T-helper 2 cell (primary cell): ENCODE measurements at regions not wholly inside any gene's neighbourhood (a gene's known extent, or its start where the extent isn't known, plus 50 kb on each side); places are given as distances from the start of the nearest gene placed in this dataset.
"Not testable (repeated sequence)": the region's sequence is repeated elsewhere in the genome, so short reads cannot be mapped to it uniquely, and the experiment has no call there.

Source experiments
- DNase-seq, 5 experiments: peaks; one replicate each; pipeline versions ENCODE4 v3.0.0 to v3.0.0-alpha.2; 2012 to 2022

DNA sequence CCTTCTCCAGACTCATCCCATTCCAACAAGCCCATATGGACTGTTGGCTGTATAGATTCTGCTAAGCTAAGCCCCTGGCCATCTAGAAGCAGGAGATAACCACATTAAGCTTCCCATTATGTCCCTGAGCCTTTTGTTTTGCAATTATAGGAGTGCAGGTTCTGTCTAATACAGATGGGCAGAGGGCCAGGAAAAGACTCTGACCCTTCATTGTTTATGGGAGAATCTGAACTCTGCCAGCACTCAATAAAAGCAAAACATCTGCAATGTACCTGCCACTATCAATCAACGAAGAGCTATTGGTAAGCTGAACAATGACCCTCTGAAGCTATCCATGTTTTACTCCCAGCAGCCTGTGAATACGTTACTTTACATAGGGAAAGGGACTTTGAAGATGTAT, 207.3 kb upstream of the CLNK start:
- DNase-seq: no peak

DNA sequence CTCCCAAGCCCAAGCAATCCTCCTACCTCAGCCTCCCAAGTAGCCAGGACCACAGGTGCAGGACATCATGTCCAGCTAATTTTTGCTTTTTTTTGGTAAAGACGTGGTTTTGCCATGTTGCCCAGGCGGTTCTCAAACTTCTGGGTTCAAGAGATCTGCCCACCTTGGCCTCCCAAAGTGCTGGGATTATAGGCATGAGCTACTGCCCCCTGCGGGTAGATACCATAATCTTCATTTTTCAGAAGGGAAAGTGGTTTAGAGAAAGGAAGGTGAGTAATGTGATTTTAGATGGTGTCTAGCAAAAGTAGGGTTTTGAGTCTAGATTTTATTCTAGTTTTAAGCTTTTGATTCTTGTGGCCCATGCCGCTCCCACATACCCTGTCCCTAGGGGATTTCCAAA, 205.3 kb upstream of the CLNK start:
- DNase-seq: no peak

DNA sequence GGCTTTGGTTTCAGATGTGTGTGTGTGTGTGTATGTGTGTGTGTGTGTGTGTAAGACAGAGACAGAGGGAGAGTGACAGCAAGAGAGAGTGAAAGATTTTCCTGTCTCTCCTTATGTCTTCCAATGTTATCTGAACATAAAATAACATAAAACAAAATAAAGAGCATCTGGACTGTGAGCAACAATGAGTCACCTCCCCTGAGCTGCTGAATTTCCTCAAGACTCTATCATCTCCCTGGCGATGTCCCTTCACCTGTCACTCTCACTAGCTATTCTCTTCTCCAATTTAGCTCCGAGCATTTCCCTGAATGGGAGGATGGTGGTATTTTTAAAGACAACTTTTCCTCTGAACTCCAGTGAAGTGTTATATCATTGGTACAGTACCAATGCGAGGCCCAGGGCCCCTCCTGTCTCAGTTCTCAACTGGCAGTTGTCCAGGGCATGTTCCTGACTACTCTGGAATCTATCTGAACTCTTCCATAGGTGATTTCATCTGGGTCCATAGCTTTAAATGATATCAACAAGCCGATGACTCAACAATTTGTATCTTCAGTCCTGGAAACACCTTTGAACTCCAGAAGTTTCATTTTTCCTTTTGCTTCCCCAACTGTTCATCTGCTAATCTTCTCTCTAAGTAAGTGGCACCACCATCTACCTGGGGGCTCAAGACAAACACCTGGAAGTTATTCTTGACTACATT, 195.0 kb upstream of the CLNK start:
- DNase-seq: no peak

DNA sequence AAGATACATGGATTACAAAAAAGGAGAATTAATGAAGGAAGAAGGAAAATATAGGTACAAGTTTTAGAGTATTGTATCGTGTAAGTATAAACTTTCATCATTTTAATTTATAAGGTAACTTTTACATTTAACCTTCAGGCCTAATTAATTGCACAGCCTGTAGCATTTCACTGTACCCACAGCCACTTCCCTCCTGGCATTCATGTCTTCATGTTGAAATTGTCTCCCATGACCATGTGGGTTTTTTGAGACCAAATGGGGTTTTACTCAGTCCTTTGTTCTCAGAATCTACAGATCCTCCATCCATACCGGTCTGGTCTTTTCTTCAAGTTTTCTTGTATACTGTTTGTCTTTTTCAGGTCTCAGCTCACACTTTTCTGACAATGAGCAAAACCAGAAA, 194.3 kb upstream of the CLNK start:
- no peak for DNase-seq

DNA sequence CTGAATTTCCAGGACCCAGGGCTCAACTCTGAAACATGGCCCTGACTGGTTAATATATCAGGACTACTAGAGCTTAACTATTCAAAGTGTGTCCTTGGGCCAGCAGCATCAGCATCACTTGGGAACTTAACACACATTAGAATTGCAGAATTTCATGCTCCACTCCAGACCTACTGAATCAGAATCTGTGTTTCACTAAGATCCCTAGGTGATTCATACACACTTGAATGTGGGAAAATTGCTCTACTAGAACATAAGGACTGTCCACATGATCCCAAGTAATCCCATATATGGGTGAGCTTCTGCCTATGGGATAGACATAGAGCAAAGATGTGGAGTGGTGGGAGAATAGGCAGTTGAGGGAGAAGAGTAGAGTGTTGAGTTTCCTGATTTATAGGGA, 192.5 kb upstream of the CLNK start:
- no peak for DNase-seq

DNA sequence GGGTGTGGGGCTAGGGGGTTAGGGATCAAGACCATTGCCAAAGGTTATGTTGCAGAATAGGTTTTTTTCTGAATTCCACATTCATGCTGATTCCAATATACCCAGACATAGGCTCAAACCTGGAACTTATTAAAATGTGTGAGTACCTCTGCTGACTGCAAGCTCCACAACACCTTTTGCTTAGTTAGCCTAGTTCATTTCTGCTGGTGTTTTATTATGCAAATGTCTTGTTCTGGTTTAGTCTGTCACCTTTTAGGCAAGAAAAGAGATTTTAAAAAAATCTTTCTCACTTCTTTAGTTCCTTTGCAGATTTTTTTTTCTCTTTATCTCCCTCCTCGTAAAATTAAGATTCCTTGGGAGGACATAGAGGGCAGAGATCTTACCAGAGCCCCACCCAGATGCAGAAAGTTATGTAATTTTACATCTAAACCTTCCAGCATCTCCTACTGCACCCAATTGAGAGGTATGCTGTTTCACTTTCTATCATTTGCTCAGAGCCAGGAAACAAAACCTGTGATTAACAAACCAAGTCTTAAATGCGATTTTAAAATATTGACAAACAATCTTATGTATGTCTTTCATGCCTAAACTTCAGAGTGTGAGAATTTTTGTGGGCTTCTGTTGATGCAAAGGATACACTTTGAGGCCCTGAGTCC, 190.7 kb upstream of the CLNK start:
- DNase-seq: no peak

DNA sequence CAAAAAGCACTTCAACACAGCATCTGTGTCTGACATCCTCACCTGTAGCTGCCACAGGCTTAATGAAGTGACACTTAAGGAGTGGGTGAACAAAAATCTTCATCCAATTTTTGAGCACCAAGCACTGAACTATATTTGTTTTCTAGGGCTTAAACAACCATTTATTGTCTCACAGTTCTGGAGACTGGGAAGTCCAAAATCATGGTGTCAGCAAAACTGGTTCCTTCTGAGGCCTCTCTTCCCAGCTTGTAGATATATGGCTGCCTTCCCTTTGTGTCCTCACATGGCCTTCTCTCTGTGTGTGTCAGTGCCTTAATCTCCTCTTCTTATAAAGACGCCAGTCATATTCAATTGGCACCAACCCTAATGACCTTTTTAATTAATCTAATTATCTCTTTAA, 189.2 kb upstream of the CLNK start:
- DNase-seq: no peak

DNA sequence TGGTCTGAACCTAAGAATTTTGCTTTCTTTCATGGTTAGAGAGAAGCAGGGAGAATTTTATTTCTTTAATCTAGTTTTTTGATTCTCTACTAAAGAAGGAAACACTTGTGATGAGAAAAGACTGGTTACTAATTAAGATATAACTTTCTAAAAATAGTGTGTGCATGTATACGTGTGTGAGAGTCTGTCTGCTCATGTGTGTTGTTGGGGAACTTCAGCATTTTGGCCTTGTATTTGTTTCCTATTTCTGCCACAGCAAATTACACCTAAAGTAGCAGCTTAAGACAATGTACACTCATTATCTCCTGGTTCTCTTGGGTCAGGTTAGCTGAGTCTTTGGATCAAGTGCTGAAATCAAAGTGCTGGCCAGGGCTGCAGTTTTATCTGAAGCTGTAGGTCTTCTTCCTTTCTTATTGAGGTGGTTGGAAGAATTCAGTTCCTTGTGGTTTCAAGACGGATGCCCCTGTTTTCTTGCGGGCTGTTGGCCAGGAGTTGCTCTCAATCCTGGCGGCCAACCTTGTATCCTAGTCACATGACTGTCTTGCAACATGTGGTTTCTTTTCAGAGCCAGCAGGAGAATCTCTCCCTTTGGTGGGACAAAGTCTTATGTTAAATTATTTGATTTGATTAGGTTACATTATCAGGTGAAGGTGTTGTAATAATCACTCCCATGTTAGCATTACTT, 188.4 kb upstream of the CLNK start:
- no peak for DNase-seq

DNA sequence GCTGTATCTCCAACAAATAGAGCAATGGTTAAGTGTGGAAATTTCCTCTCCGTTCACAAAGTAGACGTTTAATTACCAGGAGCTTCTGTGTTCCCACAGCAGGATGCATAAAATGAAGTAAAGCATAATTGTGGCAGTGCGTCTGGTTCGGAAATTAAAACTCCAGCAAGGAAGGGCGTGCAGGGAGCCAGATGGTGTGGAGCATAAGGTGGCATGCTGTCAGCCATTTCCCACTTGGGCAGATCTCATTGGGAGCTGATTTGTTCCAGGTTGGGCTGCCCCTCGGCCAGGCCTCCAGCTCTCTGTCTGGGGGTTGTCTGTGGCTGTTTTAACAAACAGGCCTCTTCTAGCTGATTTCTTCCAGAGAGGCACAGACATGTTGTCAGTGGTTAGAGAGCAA, 182.1 kb upstream of the CLNK start:
- no peak for DNase-seq

DNA sequence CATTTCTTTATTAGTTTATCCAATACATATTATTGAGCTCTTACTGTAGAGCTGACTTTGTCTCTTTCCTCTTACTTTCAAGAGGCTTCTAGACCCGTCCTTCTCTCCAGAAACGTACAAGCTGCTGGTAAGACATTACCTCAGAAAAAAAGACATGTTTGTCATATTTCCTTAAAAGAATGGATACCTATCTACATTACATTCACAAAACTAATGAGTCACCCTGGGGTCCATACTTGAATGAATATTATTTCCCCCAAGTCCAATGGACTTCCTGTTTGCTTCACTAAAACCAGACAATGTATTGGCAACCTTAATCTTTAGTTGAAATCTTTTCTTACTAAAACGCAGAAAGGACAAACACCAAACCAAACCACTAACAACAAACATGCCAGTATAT, 176.5 kb upstream of the CLNK start:
- peak in 1 of 5 experiments; percentile 28 for DNase-seq

DNA sequence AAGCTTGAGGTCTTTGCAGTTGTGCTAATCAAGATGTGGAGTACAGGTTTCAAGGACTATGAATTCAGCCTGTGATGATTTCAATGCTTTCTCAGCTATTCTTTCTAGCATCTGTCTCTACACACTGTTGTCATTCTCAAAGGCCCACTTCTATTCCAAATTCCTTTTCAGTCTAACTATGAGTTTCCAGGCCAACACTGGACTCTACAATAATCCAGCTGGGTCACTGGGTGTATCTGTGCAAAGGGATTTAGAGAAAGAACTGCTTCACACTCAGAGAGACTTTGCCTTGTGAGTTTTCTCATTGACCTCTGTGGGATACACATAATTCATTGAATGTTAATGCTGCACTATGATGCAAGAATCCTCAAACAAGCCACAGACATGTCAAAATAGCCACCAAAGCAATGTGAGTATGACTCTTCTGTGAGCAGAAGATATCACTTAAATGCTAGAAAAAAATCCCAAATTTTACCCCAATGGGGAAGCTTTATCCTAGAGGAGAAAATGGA, 171.8 kb upstream of the CLNK start:
- no peak for DNase-seq

DNA sequence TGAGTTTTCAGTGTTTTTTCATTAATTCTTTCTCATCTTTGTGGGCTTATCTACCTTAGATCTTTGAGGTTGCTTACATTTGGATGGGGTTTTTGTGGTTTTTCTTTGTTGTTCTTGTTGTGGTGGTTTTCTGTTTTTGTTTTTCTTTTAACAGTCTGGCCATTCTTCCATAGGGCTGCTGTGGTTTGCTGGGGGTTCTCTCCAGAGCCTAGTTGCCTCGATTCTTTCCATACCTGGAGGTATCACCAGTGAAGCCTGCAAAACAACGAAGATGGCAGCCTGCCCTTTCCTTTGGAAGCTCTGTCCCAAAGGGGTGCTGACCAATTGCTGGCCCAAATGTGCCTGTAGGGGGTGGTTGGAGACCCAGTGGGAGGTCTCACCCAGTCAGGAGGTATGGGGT, 168.6 kb upstream of the CLNK start:
- peak in 1 of 5 experiments; percentile 18 for DNase-seq

DNA sequence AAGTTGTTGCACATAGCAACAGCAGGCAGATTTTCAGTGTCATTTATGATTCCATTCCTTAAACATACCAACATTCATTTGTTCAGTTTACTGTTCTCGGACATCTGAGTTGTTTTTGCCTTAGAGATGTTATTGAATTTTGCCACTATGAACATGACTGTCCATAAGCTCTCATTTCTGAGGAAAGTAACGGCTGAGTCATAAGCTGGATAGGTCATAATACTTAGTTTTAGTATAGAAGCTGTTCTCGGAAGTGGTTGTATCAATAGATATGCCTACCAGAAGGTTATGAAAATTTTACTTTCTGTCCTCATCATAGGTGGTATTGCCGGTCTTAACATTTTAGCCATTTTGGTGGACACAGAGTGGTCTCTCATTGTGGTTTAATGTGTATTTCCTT, 157.1 kb upstream of the CLNK start:
- DNase-seq: peak in 1 of 5 experiments; percentile 9

DNA sequence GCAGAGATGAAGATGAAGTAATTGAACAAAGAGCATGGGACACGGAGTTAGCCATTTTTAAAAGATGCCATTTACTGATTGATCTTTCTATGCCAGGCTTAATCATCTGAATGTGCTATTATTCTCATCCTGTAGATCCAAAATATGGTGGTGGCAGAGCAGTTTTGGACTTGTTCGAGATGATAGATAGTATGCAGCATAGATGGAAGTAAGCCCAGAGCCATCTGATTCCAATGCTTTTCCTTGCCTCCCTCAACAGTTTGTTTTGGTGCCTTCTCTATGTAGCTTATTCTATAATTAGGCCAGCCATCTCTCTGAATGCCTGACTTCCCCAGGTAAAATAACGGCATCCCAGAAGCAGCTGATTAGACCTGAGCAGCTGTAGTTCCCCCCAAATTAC, 152.6 kb upstream of the CLNK start:
- no peak for DNase-seq

DNA sequence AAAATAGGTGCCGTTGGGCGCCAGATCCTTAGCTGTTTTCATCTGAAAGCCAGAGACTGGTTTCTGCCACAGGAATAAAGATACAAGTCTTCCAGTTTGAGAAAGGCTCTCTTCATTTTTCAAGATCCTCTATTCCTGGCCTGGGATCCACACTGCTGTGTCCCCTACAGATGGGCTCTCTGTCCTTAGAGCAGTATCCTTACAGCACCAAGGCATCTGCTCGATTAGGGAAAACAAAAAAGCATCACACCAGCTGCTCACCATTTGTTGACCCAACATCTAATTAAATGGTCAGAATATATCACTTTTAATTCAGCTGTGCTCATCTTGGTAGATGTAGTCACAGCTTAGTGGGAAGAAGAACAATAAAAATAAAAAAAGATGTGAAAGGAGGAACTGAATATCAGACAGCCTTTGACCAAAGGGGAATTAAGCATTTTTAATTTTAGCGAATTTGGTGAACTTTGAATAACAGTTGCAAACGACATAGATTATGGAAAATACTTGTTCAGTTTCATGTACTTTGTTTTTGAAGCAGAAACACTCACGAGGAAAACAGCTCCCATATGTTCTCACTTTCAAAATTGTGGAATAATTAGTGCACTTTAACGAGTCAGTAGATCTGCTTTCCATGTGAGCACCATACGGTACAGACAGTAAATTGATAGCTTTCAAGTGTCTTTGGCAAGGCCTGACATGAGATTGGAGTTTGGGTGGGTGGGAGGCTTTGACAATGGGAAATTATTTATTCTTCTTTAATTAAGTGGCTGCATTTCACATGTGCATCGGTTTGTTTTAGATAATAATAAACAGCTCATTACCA, 148.4 kb upstream of the CLNK start:
- DNase-seq: no peak

DNA sequence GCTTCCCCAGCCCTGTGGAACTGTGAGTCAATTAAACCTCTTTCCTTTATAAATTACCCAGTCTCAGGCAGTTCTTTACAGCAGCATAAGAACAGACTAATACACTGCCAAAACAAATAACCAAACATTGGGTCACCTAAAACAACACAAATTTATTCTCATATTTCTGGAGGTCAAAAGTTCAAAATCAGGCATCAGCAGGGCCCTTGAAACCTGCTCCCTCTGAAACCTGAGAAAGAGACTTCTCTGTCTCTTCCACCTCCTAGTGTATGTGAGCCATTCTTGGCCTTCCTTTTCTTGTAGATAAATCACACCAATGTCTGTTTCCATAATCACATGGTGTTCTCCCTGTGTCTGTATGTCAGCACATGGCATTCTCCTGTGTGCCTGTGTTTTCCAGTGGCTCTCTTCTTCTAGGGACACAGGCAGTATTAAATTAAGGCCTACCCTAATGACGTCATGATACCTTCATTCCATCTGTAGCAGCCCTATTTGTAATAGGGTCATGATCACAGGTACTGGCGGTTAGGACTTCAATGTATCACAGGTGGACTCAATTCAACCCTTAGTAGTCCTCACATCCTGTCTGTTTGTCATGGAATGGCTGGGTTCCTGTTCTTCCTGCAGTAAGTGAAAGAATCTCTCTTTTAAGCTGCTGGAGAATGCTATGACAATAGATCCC, 147.3 kb upstream of the CLNK start:
- DNase-seq: no peak

DNA sequence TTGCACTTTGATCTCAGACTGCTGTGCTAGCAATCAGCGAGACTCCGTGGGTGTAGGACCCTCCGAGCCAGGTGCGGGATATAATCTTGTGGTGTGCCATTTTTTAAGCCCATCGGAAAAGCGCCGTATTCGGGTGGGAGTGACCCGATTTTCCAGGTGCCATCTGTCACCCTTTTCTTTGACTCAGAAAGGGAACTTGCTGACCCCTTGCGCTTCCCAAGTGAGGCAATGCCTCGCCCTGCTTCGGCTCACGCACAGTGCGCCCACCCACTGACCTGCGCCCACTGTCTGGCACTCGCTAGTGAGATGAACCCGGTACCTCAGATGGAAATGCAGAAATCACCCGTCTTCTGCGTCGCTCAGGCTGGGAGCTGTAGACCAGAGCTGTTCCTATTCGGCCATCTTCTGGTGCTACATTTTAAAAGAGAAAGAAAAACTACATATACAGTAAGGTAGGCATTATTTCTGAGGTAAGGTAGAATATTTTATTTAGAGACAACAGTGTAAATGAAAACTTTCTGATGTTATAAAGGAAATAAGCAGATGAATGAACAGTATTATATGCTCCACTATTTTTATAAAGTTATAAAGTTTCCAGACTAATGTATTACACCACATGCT, 144.5 kb upstream of the CLNK start:
- DNase-seq: not testable (repeated sequence)

DNA sequence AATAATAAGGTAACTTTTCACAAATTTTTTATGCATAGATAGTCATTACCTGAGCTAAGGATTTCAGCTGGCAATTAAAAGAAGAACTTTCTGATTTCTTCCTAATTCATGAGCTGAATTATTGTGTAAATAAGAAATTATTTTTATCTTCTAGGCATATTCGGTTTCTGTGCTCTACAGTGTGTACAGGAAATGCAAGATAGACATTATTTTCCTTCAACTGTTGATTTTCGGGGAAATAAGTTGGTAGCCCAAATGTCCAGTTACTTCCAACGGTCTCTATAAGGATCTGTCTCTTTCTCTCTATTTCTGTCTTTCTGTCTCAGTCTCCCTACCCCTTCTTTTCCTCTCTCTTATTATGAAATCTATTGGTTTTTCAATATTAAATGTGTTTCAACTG, 137.3 kb upstream of the CLNK start:
- no peak for DNase-seq

DNA sequence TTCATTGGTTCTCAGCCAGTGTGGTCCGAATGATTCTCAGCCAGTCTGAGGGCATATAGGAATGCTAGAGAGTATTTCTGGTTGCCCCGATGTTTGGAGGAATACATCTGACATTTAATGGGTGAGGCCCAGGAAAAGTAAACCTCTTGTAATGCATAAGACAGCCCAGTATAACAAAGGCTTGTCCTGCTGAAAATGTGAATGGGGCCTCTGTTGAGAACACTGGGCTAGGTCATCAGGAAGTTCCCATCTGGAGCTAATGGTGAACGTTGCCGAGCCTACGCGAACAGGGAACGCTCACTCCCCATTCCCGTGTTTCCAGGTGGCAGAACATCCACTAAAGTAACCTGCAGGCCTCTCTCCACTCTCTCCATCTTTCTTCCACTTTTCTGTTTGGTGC, 132.0 kb upstream of the CLNK start:
- no peak for DNase-seq

DNA sequence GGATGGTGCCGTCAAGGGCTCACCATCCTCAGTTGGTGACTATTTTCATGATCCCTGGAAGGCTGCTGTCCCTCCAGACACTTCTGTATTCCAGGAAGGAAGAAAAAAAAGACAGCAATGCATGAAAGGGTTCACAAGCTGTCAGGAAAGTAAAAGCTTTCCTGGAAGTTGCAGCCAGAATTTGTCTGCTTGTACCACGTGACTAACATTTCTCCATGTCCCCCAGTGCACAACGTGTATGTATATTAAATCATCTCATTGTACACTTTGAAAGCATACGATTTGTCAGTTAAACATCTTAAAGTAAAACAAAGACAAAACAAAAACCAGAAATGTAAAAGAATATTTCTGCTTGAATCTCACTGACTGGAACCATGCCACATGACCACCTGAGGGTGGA, 127.4 kb upstream of the CLNK start:
- no peak for DNase-seq

DNA sequence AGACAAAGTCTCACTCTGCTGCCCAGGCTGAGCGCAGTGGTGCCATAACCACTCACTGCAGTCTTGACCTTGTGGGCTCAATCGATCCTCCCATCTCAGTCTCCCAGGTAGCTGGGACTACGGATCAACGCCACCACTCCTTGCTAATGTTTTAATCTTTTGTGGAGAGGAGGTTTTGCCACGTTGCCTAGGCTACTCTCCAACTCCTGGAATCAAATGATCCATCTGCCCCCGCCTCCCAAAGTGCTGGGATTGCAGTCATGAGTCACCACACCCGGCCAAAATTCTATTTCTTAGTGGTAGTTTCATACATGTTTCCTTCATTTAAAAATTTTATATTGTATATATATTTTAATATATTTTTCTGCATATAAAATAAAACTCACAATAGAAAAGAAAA, 125.8 kb upstream of the CLNK start:
- DNase-seq: no peak

DNA sequence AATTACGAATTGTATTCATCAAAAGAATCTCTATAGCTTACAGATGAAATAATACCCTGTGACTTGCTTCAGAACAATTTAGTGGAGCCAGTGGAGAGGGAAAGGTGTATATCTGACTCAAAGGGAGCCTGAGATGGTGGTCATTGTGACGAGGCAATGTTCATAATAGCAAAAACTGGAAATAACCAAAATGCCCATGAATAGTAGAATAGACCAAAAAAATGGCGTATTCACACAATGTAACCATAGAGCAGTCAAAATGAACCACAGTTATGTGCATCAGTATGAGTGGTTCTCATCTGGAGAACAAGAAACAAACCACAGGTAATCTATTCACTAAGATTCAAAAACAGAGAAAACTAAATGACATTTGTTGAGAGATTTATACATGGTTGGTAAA, 125.3 kb upstream of the CLNK start:
- peak in 1 of 5 experiments; percentile 53 for DNase-seq
